Pancreas (tissue), 10 donors: ENCODE measurements at regions not wholly inside any gene's neighbourhood (a gene's known extent, or its start where the extent isn't known, plus 50 kb on each side); places are given as distances from the start of the nearest gene placed in this dataset.

Source experiments
- ATAC-seq, 4 donors: fragments of 200-7000 bp; cut with Tn5 transposase; one replicate each; pipeline versions ENCODE4 v1.8.0 to v1.9.1; 2020; ENCODE audit warnings: mild to moderate bottlenecking in 4 of 4, moderate library complexity in 4 of 4
- DNase-seq, 6 donors: peaks; one replicate each; pipeline ENCODE4 v3.0.0-alpha.2; 2020
- FAIRE-seq: peaks from 2 replicates; lab custom pipeline; 2012; peaks lifted over from hg19 to GRCh38; lab: Jason Lieb, UNC
- H3K27ac ChIP-seq, 4 donors: fragments of 200-600 bp; sonication (generic); 1 replicate in 3 of 4; 2 replicates in 1 of 4; pipeline versions ENCODE4 v1.5.0 to v1.8.0; 2020
- H3K27me3 ChIP-seq, 4 donors: fragments of 200-600 bp; one replicate each; pipeline ENCODE4 v1.8.0; 2021
- H3K36me3 ChIP-seq, 3 donors: fragments of 200-600 bp; sonication (generic) in 1 of 3; one replicate each; pipeline versions ENCODE4 v1.5.0 to v1.8.0; 2020 to 2021
- H3K4me1 ChIP-seq, 3 donors: fragments of 200-600 bp; one replicate each; pipeline ENCODE4 v1.8.0; 2021
- H3K4me3 ChIP-seq, 4 donors: fragments of 200-600 bp; sonication (generic) in 2 of 4; one replicate each; pipeline versions ENCODE4 v1.5.0 to v1.8.0; 2020 to 2021
- H3K9me3 ChIP-seq, 4 donors: fragments of 200-600 bp; one replicate each; pipeline ENCODE4 v1.8.0; 2021
- CTCF ChIP-seq, 4 donors: fragments of 200-600 bp; sonication (generic) in 3 of 4; IDR thresholded peaks; one replicate each; pipeline versions ENCODE4 v1.5.0 to v1.8.0; 2021; ENCODE audit warnings: antibody characterized with exemption in 4 of 4
- WGBS, 2 donors: extraction: QIAGEN DNeasy Blood & Tissue Kit; methylation state at CpG; one replicate each; pipeline ENCODE4 v1.1.7; 2013; 5-methylcytosine and 5-hydroxymethylcytosine counted together
- intact Hi-C, 3 donors: fragments of 100-400 bp; cut with DNase I; formaldehyde crosslinking; loops; one replicate each; pipeline versions ENCODE4 v1.11.1 to v1.14.2; 2022
- donor health status: healthy with polysubstance abuse.
- donor health status: DM: no; HTN: no; CAD: no; lungs with moderate emphysema.
- donor health status: DM: no; HTN: no; CAD: no.
- donor health status: control.
- donor health status: control.
- donor health status: Bipolar disorder and iron deficiency.
- donor health status: DM: yes; HTN: yes; CAD: no.
- donor health status: DM: no; HTN: no; CAD: no.
- donor health status: DM: no; HTN: no; CAD: no.
- donor health status: DM: yes; HTN: yes; CAD: no.

- WGBS, 2 donors: 56 to 63% methylated on average over 12 of the region's 12 CpGs
- no peak for ATAC-seq
- intact Hi-C loops: no loop called here
- FAIRE-seq: no peak
- no peak overlapping the region for H3K4me3 ChIP-seq
- no peak for TF ChIP-seq CTCF (IDR thresholded peaks at IDR 0.05)
- no peaks in the 10 kb centered on the region for H3K4me1 ChIP-seq
- H3K27ac ChIP-seq: no peak overlapping the region
- H3K9me3 ChIP-seq: no peaks in the 10 kb centered on the region
- no peaks in the 10 kb centered on the region for H3K27me3 ChIP-seq
- no peak for DNase-seq
- H3K36me3 ChIP-seq: no peaks in the 10 kb centered on the region
Measured at GRCh38 chr4:83779103-83780052, 243.5 kb downstream of the GPAT3 start.

- TF ChIP-seq CTCF (IDR thresholded peaks at IDR 0.05): no peak
- Histone ChIP-seq H3K4me3 (no peak overlapping the region), H3K27ac (no peak overlapping the region), H3K27me3 (no peaks in the 10 kb centered on the region), H3K36me3 (no peaks in the 10 kb centered on the region), H3K4me1 (no peaks in the 10 kb centered on the region), H3K9me3 (no peaks in the 10 kb centered on the region)
- intact Hi-C loops: no loop called here
- no peak for ATAC-seq
- no peak for DNase-seq
- FAIRE-seq: no peak
- 77 to 83% methylated on average over 2 of the region's 2 CpGs for WGBS, 2 donors
Measured at GRCh38 chr4:83772685-83773084, 236.8 kb downstream of the GPAT3 start.

- DNase-seq (peak; percentile 8 to 52 (median 31)), ATAC-seq (peak in 3 of 4 donors; percentile 87 to 94 (median 89)), FAIRE-seq (no peak)
- no peaks in the 10 kb centered on the region for H3K4me1 ChIP-seq
- no peaks in the 10 kb centered on the region for H3K27me3 ChIP-seq
- 3 to 8% methylated on average over 2 of the region's 2 CpGs for WGBS, 2 donors
- TF ChIP-seq CTCF (IDR thresholded peaks at IDR 0.05): peak in 3 of 4 donors; percentile 40 to 54 (median 54)
- no peaks in the 10 kb centered on the region for H3K36me3 ChIP-seq
- no peak overlapping the region for H3K4me3 ChIP-seq
- H3K9me3 ChIP-seq: no peaks in the 10 kb centered on the region
- intact Hi-C loops: no loop called here
- H3K27ac ChIP-seq: no peak overlapping the region
Measured at GRCh38 chr4:83771113-83771705, 235.3 kb downstream of the GPAT3 start.

- DNase-seq (no peak), ATAC-seq (no peak), FAIRE-seq (no peak)
- H3K36me3 ChIP-seq: no peaks in the 10 kb centered on the region
- H3K4me1 ChIP-seq: no peaks in the 10 kb centered on the region
- no peaks in the 10 kb centered on the region for H3K27me3 ChIP-seq
- no peak for TF ChIP-seq CTCF (IDR thresholded peaks at IDR 0.05)
- WGBS, 2 donors: 55 to 71% methylated on average over 5 of the region's 5 CpGs
- intact Hi-C loops: no loop called here
- no peak overlapping the region for H3K4me3 ChIP-seq
- H3K9me3 ChIP-seq: no peaks in the 10 kb centered on the region
- H3K27ac ChIP-seq: no peak overlapping the region
Measured at GRCh38 chr4:83768146-83768545, 232.2 kb downstream of the GPAT3 start.
